ENCODE measurements at regions not wholly inside any gene's neighbourhood (a gene's known extent, or its start where the extent isn't known, plus 50 kb on each side); places are given as distances from the start of the nearest gene placed in this dataset.

DNA sequence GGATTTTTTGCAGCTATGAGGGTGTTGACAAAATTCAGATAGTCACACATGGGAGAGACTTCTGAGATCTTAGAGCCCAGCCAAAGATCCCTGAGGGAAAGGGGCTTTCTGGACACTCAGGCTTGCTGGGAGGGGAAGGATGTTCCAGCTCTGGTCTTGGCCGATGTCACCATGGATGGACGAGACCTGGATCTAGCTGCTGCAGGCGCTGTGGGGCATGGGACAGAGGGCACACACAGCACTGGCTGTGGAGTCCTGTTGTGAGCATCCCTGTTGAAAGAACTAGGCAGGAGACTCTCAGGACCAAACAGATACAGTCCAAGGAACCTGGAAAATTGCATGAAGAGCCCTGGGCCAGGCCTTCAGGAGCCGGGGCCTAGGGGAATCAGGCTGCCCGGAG, 80.1 kb upstream of the SDK2 start:
- TF ChIP-seq POLR2A (IDR thresholded peaks at IDR 0.05) (no peak), CTCF (IDR thresholded peaks at IDR 0.05) (no peak)

Measured in testis (tissue), 2 donors.